Stimulated activated naive CD8-positive, alpha-beta T cell treated with anti-CD3 and anti-CD28 coated beads, Interleukin-15, amount 100 ng/mL, for 72 hours (primary cell): ENCODE measurements at regions not wholly inside any gene's neighbourhood (a gene's known extent, or its start where the extent isn't known, plus 50 kb on each side); places are given as distances from the start of the nearest gene placed in this dataset.
A peak's percentile ranks its signal among the peaks of the same experiment; 100 is the strongest.

Source experiments
- ATAC-seq: fragments of 150-1000 bp; cut with Tn5 transposase; 2 replicates; pipeline ENCODE4 v1.10.0; 2021; ENCODE audit warnings: mild to moderate bottlenecking, moderate library complexity
- DNase-seq, 2 donors: peaks; one replicate each; pipeline ENCODE4 v3.0.0; 2021 to 2022
- H3K27ac Mint-ChIP-seq, 2 donors: one replicate each; pipeline ENCODE4 v1.8.0; 2022; ENCODE audit warnings: mild to moderate bottlenecking in 2 of 2, mixed read lengths in 2 of 2, moderate library complexity in 2 of 2
- H3K27me3 Mint-ChIP-seq: one replicate; pipeline ENCODE4 v1.8.0; 2022; ENCODE audit warnings: mixed read lengths
- H3K4me1 Mint-ChIP-seq: one replicate; pipeline ENCODE4 v1.8.0; 2022; ENCODE audit warnings: mild to moderate bottlenecking, mixed read lengths
- H3K4me3 Mint-ChIP-seq, 2 donors: one replicate each; pipeline ENCODE4 v1.8.0; 2022; ENCODE audit warnings: mild to moderate bottlenecking in 2 of 2, mixed read lengths in 2 of 2, moderate library complexity in 1 of 2
- H3K9me3 Mint-ChIP-seq, 2 donors: one replicate each; pipeline ENCODE4 v1.8.0; 2022; ENCODE audit warnings: mixed read lengths in 2 of 2

- Mint-ChIP-seq H3K4me1 (peaks cover 5% of the 10 kb centered on the region), H3K9me3 (no peaks in the 10 kb centered on the region), H3K4me3 (no peak overlapping the region), H3K27me3 (no peaks in the 10 kb centered on the region), H3K27ac (no peak overlapping the region)
- DNase-seq = no peak
- ATAC-seq = no peak
Measured at GRCh38 chr16:72536723-72537435, 364.9 kb upstream of the PMFBP1 start.

- Mint-ChIP-seq H3K9me3 (peaks cover 8 to 23% of the 10 kb centered on the region in 2 donors), H3K4me1 (peaks cover 5% of the 10 kb centered on the region), H3K27ac (no peak overlapping the region), H3K4me3 (no peak overlapping the region), H3K27me3 (no peaks in the 10 kb centered on the region)
- DNase-seq = no peak
- ATAC-seq = no peak
Measured at GRCh38 chr16:72532906-72533410, 361.0 kb upstream of the PMFBP1 start.

GRCh38 chr16:72530434-72530833 lies 358.5 kb upstream of the PMFBP1 start:
- Mint-ChIP-seq H3K27me3 (no peaks in the 10 kb centered on the region), H3K4me3 (no peak overlapping the region), H3K27ac (no peak overlapping the region), H3K9me3 (peaks cover 8 to 33% of the 10 kb centered on the region in 2 donors), H3K4me1 (no peaks in the 10 kb centered on the region)
- ATAC-seq (no peak), DNase-seq (no peak)

- DNase-seq (no peak), ATAC-seq (no peak)
- Mint-ChIP-seq H3K4me3 (no peak overlapping the region), H3K27ac (peak overlapping the region in 1 of 2 donors; percentile 90), H3K4me1 (no peaks in the 10 kb centered on the region), H3K27me3 (no peaks in the 10 kb centered on the region), H3K9me3 (peaks cover 25 to 28% of the 10 kb centered on the region in 2 donors)
Measured at GRCh38 chr16:72523087-72523486, 351.1 kb upstream of the PMFBP1 start.

- Mint-ChIP-seq H3K4me3 (no peak overlapping the region), H3K27ac (peak overlapping the region in 1 of 2 donors; percentile 34), H3K9me3 (peaks cover 14% of the 10 kb centered on the region in 2 donors), H3K27me3 (no peaks in the 10 kb centered on the region), H3K4me1 (no peaks in the 10 kb centered on the region)
- DNase-seq (no peak), ATAC-seq (no peak)
Measured at GRCh38 chr16:72517154-72517553, 345.2 kb upstream of the PMFBP1 start.

- Mint-ChIP-seq H3K4me3 (no peak overlapping the region), H3K27me3 (no peaks in the 10 kb centered on the region), H3K4me1 (no peaks in the 10 kb centered on the region), H3K9me3 (peaks cover 0 to 3% of the 10 kb centered on the region in 2 donors), H3K27ac (no peak overlapping the region)
- DNase-seq (no peak), ATAC-seq (no peak)
Measured at GRCh38 chr16:72511171-72511570, 339.2 kb upstream of the PMFBP1 start.

GRCh38 chr16:72508191-72508590 lies 336.2 kb upstream of the PMFBP1 start:
- H3K27ac Mint-ChIP-seq = no peak overlapping the region
- ATAC-seq (no peak), DNase-seq (no peak)
- H3K27me3 Mint-ChIP-seq = no peaks in the 10 kb centered on the region
- no peaks in the 10 kb centered on the region for H3K4me1 Mint-ChIP-seq
- no peak overlapping the region for H3K4me3 Mint-ChIP-seq
- H3K9me3 Mint-ChIP-seq = no peaks in the 10 kb centered on the region

- no peak for ATAC-seq
- Mint-ChIP-seq H3K4me1 (peaks cover 7% of the 10 kb centered on the region), H3K4me3 (no peak overlapping the region), H3K27me3 (no peaks in the 10 kb centered on the region), H3K9me3 (no peaks in the 10 kb centered on the region), H3K27ac (no peak overlapping the region)
- no peak for DNase-seq
Measured at GRCh38 chr16:72502594-72503005, 330.6 kb upstream of the PMFBP1 start.

GRCh38 chr16:72501739-72502593 lies 330.0 kb upstream of the PMFBP1 start:
- ATAC-seq (peak; percentile 82), DNase-seq (peak; percentile 37 to 47)
- Mint-ChIP-seq H3K27ac (no peak overlapping the region), H3K27me3 (no peaks in the 10 kb centered on the region), H3K4me3 (no peak overlapping the region), H3K9me3 (no peaks in the 10 kb centered on the region), H3K4me1 (peaks cover 7% of the 10 kb centered on the region)

GRCh38 chr16:72500545-72500944 lies 328.6 kb upstream of the PMFBP1 start:
- H3K4me1 Mint-ChIP-seq = peaks cover 7% of the 10 kb centered on the region
- DNase-seq (no peak), ATAC-seq (no peak)
- no peak overlapping the region for H3K27ac Mint-ChIP-seq
- no peaks in the 10 kb centered on the region for H3K9me3 Mint-ChIP-seq
- no peak overlapping the region for H3K4me3 Mint-ChIP-seq
- H3K27me3 Mint-ChIP-seq = no peaks in the 10 kb centered on the region

GRCh38 chr16:72493716-72494415 lies 321.9 kb upstream of the PMFBP1 start:
- H3K27ac Mint-ChIP-seq = no peak overlapping the region
- H3K4me1 Mint-ChIP-seq = no peaks in the 10 kb centered on the region
- ATAC-seq (no peak), DNase-seq (no peak)
- H3K27me3 Mint-ChIP-seq = no peaks in the 10 kb centered on the region
- no peaks in the 10 kb centered on the region for H3K9me3 Mint-ChIP-seq
- H3K4me3 Mint-ChIP-seq = no peak overlapping the region

GRCh38 chr16:72487283-72487682 lies 315.3 kb upstream of the PMFBP1 start:
- H3K4me3 Mint-ChIP-seq = no peak overlapping the region
- no peaks in the 10 kb centered on the region for H3K27me3 Mint-ChIP-seq
- H3K4me1 Mint-ChIP-seq = peaks cover 14% of the 10 kb centered on the region
- H3K27ac Mint-ChIP-seq = no peak overlapping the region
- DNase-seq (no peak), ATAC-seq (no peak)
- H3K9me3 Mint-ChIP-seq = no peaks in the 10 kb centered on the region

GRCh38 chr16:72482695-72483094 lies 310.7 kb upstream of the PMFBP1 start:
- no peak for DNase-seq
- no peaks in the 10 kb centered on the region for H3K27me3 Mint-ChIP-seq
- peaks cover 32% of the 10 kb centered on the region for H3K4me1 Mint-ChIP-seq
- peaks cover 0 to 3% of the 10 kb centered on the region in 2 donors for H3K9me3 Mint-ChIP-seq
- peak; percentile 57 for ATAC-seq
- peak overlapping the region in 1 of 2 donors; percentile 44 for H3K4me3 Mint-ChIP-seq
- no peak overlapping the region for H3K27ac Mint-ChIP-seq

GRCh38 chr16:72481419-72481818 lies 309.5 kb upstream of the PMFBP1 start:
- peaks cover 0 to 3% of the 10 kb centered on the region in 2 donors for H3K9me3 Mint-ChIP-seq

GRCh38 chr16:72480911-72481310 lies 309.0 kb upstream of the PMFBP1 start:
- no peak overlapping the region for H3K4me3 Mint-ChIP-seq
- H3K27me3 Mint-ChIP-seq = no peaks in the 10 kb centered on the region
- ATAC-seq = no peak
- no peak overlapping the region for H3K27ac Mint-ChIP-seq
- H3K4me1 Mint-ChIP-seq = peaks cover 32% of the 10 kb centered on the region
- H3K9me3 Mint-ChIP-seq = peaks cover 0 to 3% of the 10 kb centered on the region in 2 donors
- no peak for DNase-seq

More at GRCh38 chr16:72481419-72481818, 309.5 kb upstream of the PMFBP1 start:
- ATAC-seq (no peak), DNase-seq (no peak)
- Mint-ChIP-seq H3K4me1 (peaks cover 32% of the 10 kb centered on the region), H3K4me3 (no peak overlapping the region), H3K27ac (peak overlapping the region in 1 of 2 donors; percentile 3), H3K27me3 (no peaks in the 10 kb centered on the region)
